HEK293T (cell line): ENCODE measurements at regions not wholly inside any gene's neighbourhood (a gene's known extent, or its start where the extent isn't known, plus 50 kb on each side); places are given as distances from the start of the nearest gene placed in this dataset.

Experiments used
- BHLHE40 ChIP-seq: fragments of 450-650 bp; IDR thresholded peaks from 2 replicates; pipeline ENCODE4 v1.6.1; 2016; ENCODE audit warnings: mild to moderate bottlenecking, moderate library complexity, borderline replicate concordance
- ELF4 ChIP-seq: fragments of 450-650 bp; IDR thresholded peaks from 2 replicates; pipeline ENCODE4 v1.6.1; 2017; ENCODE audit warnings: antibody characterized with exemption
- FOXM1 ChIP-seq: fragments of 450-650 bp; IDR thresholded peaks from 2 replicates; pipeline ENCODE4 v1.6.1; 2017; ENCODE audit warnings: mild to moderate bottlenecking, borderline replicate concordance
- PKNOX1 ChIP-seq: fragments of 450-650 bp; IDR thresholded peaks from 2 replicates; pipeline ENCODE4 v1.6.1; 2016
- SUZ12 ChIP-seq: fragments of 450-650 bp; IDR thresholded peaks from 2 replicates; pipeline ENCODE4 v1.6.1; 2016; ENCODE audit warnings: mild to moderate bottlenecking
- TARDBP ChIP-seq: fragments of 450-650 bp; IDR thresholded peaks from 2 replicates; pipeline ENCODE4 v1.6.1; 2016
- ZNF384 ChIP-seq: fragments of 450-650 bp; IDR thresholded peaks from 2 replicates; pipeline ENCODE4 v1.6.1; 2016

- no peak for TF ChIP-seq FOXM1
- TF ChIP-seq TARDBP: no peak
- no peak for TF ChIP-seq PKNOX1
- no peak for TF ChIP-seq ELF4
- TF ChIP-seq SUZ12: no peak
- no peak for TF ChIP-seq ZNF384
- TF ChIP-seq BHLHE40: no peak
Observed at GRCh38 chr15:70351391-70351790, 253.7 kb upstream of the TLE3 start.
